ENCODE measurements at regions not wholly inside any gene's neighbourhood (a gene's known extent, or its start where the extent isn't known, plus 50 kb on each side); places are given as distances from the start of the nearest gene placed in this dataset.

DNA sequence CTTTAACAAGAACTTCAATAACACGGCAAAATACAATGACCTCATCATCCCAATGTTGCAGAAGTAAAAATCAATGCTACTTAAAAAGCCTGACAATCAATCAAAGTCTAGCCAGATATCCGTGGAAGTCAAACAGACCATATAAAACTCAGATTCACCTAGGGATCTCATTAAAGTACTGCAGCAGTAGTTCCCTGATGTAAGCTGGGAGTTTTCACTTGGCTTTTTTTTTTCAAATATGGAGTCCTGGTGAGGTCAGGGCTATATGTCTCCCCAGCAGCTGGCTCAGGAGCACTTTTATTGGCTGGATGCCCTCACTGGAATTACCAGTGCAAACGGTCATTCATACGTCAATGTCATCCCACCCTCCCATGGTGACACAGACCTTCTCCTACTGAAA lies 220.6 kb upstream of the SLC30A5 start:
- TF ChIP-seq, protein P1, sequence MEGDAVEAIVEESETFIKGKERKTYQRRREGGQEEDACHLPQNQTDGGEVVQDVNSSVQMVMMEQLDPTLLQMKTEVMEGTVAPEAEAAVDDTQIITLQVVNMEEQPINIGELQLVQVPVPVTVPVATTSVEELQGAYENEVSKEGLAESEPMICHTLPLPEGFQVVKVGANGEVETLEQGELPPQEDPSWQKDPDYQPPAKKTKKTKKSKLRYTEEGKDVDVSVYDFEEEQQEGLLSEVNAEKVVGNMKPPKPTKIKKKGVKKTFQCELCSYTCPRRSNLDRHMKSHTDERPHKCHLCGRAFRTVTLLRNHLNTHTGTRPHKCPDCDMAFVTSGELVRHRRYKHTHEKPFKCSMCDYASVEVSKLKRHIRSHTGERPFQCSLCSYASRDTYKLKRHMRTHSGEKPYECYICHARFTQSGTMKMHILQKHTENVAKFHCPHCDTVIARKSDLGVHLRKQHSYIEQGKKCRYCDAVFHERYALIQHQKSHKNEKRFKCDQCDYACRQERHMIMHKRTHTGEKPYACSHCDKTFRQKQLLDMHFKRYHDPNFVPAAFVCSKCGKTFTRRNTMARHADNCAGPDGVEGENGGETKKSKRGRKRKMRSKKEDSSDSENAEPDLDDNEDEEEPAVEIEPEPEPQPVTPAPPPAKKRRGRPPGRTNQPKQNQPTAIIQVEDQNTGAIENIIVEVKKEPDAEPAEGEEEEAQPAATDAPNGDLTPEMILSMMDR (IDR thresholded peaks at IDR 0.05): no peak
- Histone ChIP-seq H3K4me3 (no peak overlapping the region), H3K9me3 (no peaks in the 10 kb centered on the region), H3K4me1 (no peaks in the 10 kb centered on the region), H3K27me3 (ENCODE audit: insufficient read depth in 3 of 3, low read length in 2 of 3) (no peaks in the 10 kb centered on the region), H3K27ac (no peak overlapping the region), H3K36me3 (ENCODE audit: insufficient read depth in 1 of 2, low read depth in 1 of 2) (no peaks in the 10 kb centered on the region)
- ATAC-seq (no peak), DNase-seq (no peak)
- 51 to 59% (median 53%) methylated on average over 4 of the region's 4 CpGs for WGBS, 3 donors
- intact Hi-C loops (cut with DNase I): no loop called here

GRCh38 chr5:68875351-68875750 lies 218.5 kb upstream of the SLC30A5 start:
- Histone ChIP-seq H3K9me3 (no peaks in the 10 kb centered on the region), H3K27me3 (ENCODE audit: insufficient read depth in 3 of 3, low read length in 2 of 3) (no peaks in the 10 kb centered on the region), H3K4me1 (no peaks in the 10 kb centered on the region), H3K4me3 (no peak overlapping the region), H3K36me3 (ENCODE audit: insufficient read depth in 1 of 2, low read depth in 1 of 2) (no peaks in the 10 kb centered on the region), H3K27ac (no peak overlapping the region)
- TF ChIP-seq, protein P1 (IDR thresholded peaks at IDR 0.05): no peak
- 87 to 93% (median 90%) methylated on average over 3 of the region's 3 CpGs for WGBS, 3 donors
- intact Hi-C loops (cut with DNase I): no loop called here
- ATAC-seq (no peak), DNase-seq (no peak)

DNA sequence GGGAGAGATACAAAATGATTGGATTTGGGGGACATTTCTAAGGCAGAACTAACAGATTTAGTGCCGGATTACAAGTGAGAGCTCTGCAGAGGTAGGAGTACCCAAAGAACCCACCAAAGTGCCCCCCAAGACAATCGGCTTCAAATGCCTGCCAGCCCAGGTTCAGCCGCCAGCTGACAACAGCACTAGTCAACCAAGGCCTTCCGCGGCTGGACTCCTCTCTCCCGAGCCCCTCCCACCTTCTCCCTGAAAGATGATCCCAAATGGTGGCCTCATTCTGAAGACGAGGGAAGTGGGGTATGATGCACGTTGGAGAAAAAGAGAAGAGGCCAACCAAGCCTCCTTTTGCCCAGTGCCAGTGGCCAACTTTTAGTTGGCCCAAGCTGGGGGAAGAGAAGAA lies 210.4 kb upstream of the SLC30A5 start:
- ATAC-seq (no peak), DNase-seq (no peak)
- Histone ChIP-seq H3K27ac (no peak overlapping the region), H3K9me3 (no peaks in the 10 kb centered on the region), H3K4me3 (no peak overlapping the region), H3K27me3 (ENCODE audit: insufficient read depth in 3 of 3, low read length in 2 of 3) (no peaks in the 10 kb centered on the region), H3K36me3 (ENCODE audit: insufficient read depth in 1 of 2, low read depth in 1 of 2) (no peaks in the 10 kb centered on the region), H3K4me1 (no peaks in the 10 kb centered on the region)
- TF ChIP-seq, protein P1 (IDR thresholded peaks at IDR 0.05): no peak
- intact Hi-C loops (cut with DNase I): no loop called here
- 65 to 79% (median 75%) methylated on average over 8 of the region's 8 CpGs for WGBS, 3 donors

DNA sequence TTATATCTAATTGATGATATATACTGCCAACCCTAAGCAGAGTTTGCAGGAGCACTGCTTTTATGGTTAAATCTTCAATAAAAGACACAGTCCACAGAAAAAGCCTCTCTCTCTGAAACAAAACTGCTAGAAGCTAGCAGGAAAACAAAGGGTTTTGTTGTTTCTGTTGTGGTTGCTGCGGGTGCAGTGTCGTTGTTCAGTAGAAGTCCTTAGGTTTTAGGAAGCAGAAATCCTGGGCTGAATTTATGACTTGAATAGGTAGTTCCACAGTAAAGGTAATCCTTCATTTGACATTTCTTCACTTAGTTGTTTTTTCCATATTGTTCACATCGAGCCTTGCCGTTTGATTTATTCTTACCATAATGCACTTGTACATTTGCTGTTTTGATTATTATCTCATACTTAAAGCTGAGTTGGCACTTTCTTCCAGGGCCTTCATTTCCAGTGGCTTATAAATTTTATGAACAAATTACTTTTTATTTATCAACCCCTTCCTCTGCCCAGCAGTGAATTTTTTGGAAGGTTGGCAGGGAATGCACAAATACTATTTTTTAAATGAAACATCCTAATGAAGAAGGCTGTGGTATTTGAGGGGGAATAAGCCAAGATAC lies 209.6 kb upstream of the SLC30A5 start:
- intact Hi-C loops (cut with DNase I): no loop called here
- ATAC-seq: no peak
- TF ChIP-seq, protein P1 (IDR thresholded peaks at IDR 0.05): no peak
- no peaks in the 10 kb centered on the region for H3K4me1 ChIP-seq
- no peak overlapping the region for H3K27ac ChIP-seq
- H3K4me3 ChIP-seq: no peak overlapping the region
- 71 to 78% (median 73%) methylated on average over 4 of the region's 4 CpGs for WGBS, 3 donors
- no peaks in the 10 kb centered on the region for H3K27me3 ChIP-seq (ENCODE audit: insufficient read depth in 3 of 3, low read length in 2 of 3)
- H3K9me3 ChIP-seq: no peaks in the 10 kb centered on the region
- DNase-seq: no peak
- H3K36me3 ChIP-seq (ENCODE audit: insufficient read depth in 1 of 2, low read depth in 1 of 2): no peaks in the 10 kb centered on the region

- ATAC-seq: no peak
- no peak overlapping the region for H3K27ac ChIP-seq
- no peaks in the 10 kb centered on the region for H3K4me1 ChIP-seq
- H3K27me3 ChIP-seq (ENCODE audit: insufficient read depth in 3 of 3, low read length in 2 of 3): no peaks in the 10 kb centered on the region
- H3K4me3 ChIP-seq: no peak overlapping the region
- DNase-seq: no peak
- TF ChIP-seq, protein P1 (IDR thresholded peaks at IDR 0.05): peak; percentile 28
- intact Hi-C loops (cut with DNase I): no loop called here
- H3K36me3 ChIP-seq (ENCODE audit: insufficient read depth in 1 of 2, low read depth in 1 of 2): no peaks in the 10 kb centered on the region
- H3K9me3 ChIP-seq: no peaks in the 10 kb centered on the region
Observed at GRCh38 chr5:68884883-68885282, 208.9 kb upstream of the SLC30A5 start.
